Ovary (tissue), 3 donors: ENCODE measurements at regions not wholly inside any gene's neighbourhood (a gene's known extent, or its start where the extent isn't known, plus 50 kb on each side); places are given as distances from the start of the nearest gene placed in this dataset.

ENCODE experiments used
- CTCF ChIP-seq, 3 donors: fragments of 450-650 bp in 2 of 3; fragments of 200-600 bp in 1 of 3; IDR thresholded peaks; one replicate each; pipeline versions ENCODE4 v1.5.1 to v1.8.0; 2016 to 2022; ENCODE audit warnings: antibody characterized with exemption in 3 of 3, mild to moderate bottlenecking in 1 of 3
- EP300 ChIP-seq: sonication (generic); formaldehyde crosslinking; IDR thresholded peaks from one replicate; pipeline ENCODE4 v1.6.1; 2017; ENCODE audit warnings: antibody characterized with exemption
- POLR2A ChIP-seq: fragments of 450-650 bp; IDR thresholded peaks from one replicate; pipeline ENCODE4 v1.6.1; 2017; ENCODE audit warnings: antibody characterized with exemption, mild to moderate bottlenecking, moderate library complexity
- donor health status: DM: no; HTN: no; CAD: no.

- TF ChIP-seq EP300 = no peak
- TF ChIP-seq CTCF (IDR thresholded peaks at IDR 0.05) = no peak
- no peak for TF ChIP-seq POLR2A
Measured at GRCh38 chr1:114272593-114272992, 118.9 kb upstream of the SYT6 start.
